ENCODE measurements at regions not wholly inside any gene's neighbourhood (a gene's known extent, or its start where the extent isn't known, plus 50 kb on each side); places are given as distances from the start of the nearest gene placed in this dataset.

GRCh38 chr9:18238254-18238653 is 235.7 kb upstream of the ADAMTSL1 start:
- FAIRE-seq, result peak; percentile 63
- peaks cover 1% of the 10 kb centered on the region for H3K9me3 Mint-ChIP-seq (ENCODE audit: unreplicated experiment)
- Histone ChIP-seq H3K79me2 (ENCODE audit: insufficient read depth, low read length) (no peaks in the 10 kb centered on the region), H3K4me3 (ENCODE audit: insufficient read depth, low read depth, low read length) (peak overlapping the region; percentile 15), H4K20me1 (ENCODE audit: insufficient read depth, low read length) (no peaks in the 10 kb centered on the region), H3K9ac (ENCODE audit: low read length) (peak overlapping the region; percentile 7), H3K27ac (ENCODE audit: low read depth, low read length) (peak overlapping the region; percentile 66), H3K4me2 (ENCODE audit: low read length) (peak overlapping the region; percentile 71), H2AFZ (ENCODE audit: low read depth, low read length) (peak overlapping the region; percentile 34), H3K4me1 (ENCODE audit: insufficient read depth, low read length) (peaks cover 16% of the 10 kb centered on the region), H3K9me3 (ENCODE audit: insufficient read depth, low read depth, low read length) (no peaks in the 10 kb centered on the region), H3K27me3 (ENCODE audit: insufficient read depth, low read length) (no peaks in the 10 kb centered on the region), H3K36me3 (ENCODE audit: insufficient read depth, low read length) (no peaks in the 10 kb centered on the region)
- H3K4me3 Mint-ChIP-seq (ENCODE audit: unreplicated experiment), result no peak overlapping the region
- no peaks in the 10 kb centered on the region for H3K36me3 Mint-ChIP-seq (ENCODE audit: low read depth, unreplicated experiment)
- peaks cover 11% of the 10 kb centered on the region for H3K4me1 Mint-ChIP-seq (ENCODE audit: low read depth, unreplicated experiment)
- peak overlapping the region; percentile 16 for H3K27ac Mint-ChIP-seq (ENCODE audit: unreplicated experiment)
- H3K27me3 Mint-ChIP-seq (ENCODE audit: low read depth, unreplicated experiment), result peaks cover 5% of the 10 kb centered on the region
- peak; percentile 69 for DNase-seq (ENCODE audit: low read depth)
- TF ChIP-seq CTCF (IDR thresholded peaks at IDR 0.05; ENCODE audit: insufficient read depth, low read depth, low read length), result no peak
- TF ChIP-seq EZH2 (IDR thresholded peaks at IDR 0.05; ENCODE audit: insufficient read depth, low read length), result no peak

DNA sequence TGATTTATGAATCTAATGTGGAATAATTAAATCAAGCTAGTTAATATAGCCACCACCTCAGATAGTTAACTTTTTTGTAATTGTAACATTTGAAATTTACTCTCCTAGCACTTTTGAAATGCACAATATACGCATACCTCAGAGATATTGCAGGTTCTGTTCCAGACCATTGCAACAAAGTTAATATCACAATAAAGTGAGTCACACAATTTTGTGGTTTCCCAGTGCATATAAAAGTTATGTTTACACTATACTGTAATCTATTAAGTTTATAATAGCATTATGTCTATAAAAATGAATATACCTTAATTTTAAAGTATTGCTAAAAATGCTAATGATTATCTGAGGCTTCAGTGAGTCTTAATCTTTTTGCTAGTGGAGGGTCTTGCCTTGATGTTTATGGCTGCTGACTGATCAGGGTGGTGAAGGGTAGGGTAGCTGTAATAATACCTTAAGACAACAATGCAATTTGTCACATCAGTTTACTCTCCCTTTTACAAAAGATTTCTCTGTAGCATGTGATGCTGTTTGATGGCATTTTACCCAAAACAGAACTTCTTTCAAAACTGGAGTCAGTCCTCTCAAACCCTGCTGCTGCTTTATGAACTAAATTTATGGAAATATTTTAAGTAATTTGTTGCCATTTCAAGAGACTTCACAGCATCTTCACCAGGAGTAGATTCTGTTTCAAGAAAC is 235.1 kb upstream of the ADAMTSL1 start:
- H3K4me1 Mint-ChIP-seq (ENCODE audit: low read depth, unreplicated experiment), result peaks cover 11% of the 10 kb centered on the region
- Histone ChIP-seq H3K9me3 (ENCODE audit: insufficient read depth, low read depth, low read length) (no peaks in the 10 kb centered on the region), H3K27me3 (ENCODE audit: insufficient read depth, low read length) (no peaks in the 10 kb centered on the region), H3K27ac (ENCODE audit: low read depth, low read length) (peak overlapping the region; percentile 66), H3K4me1 (ENCODE audit: insufficient read depth, low read length) (peaks cover 16% of the 10 kb centered on the region), H3K9ac (ENCODE audit: low read length) (peak overlapping the region; percentile 7), H3K4me2 (ENCODE audit: low read length) (peak overlapping the region; percentile 71), H2AFZ (ENCODE audit: low read depth, low read length) (no peak overlapping the region), H3K4me3 (ENCODE audit: insufficient read depth, low read depth, low read length) (no peak overlapping the region), H3K79me2 (ENCODE audit: insufficient read depth, low read length) (no peaks in the 10 kb centered on the region), H4K20me1 (ENCODE audit: insufficient read depth, low read length) (no peaks in the 10 kb centered on the region), H3K36me3 (ENCODE audit: insufficient read depth, low read length) (no peaks in the 10 kb centered on the region)
- H3K36me3 Mint-ChIP-seq (ENCODE audit: low read depth, unreplicated experiment), result no peaks in the 10 kb centered on the region
- peaks cover 4% of the 10 kb centered on the region for H3K9me3 Mint-ChIP-seq (ENCODE audit: unreplicated experiment)
- peak; percentile 56 for DNase-seq (ENCODE audit: low read depth)
- FAIRE-seq, result no peak
- H3K27me3 Mint-ChIP-seq (ENCODE audit: low read depth, unreplicated experiment), result peaks cover 2% of the 10 kb centered on the region
- no peak overlapping the region for H3K4me3 Mint-ChIP-seq (ENCODE audit: unreplicated experiment)
- H3K27ac Mint-ChIP-seq (ENCODE audit: unreplicated experiment), result no peak overlapping the region
- TF ChIP-seq CTCF (IDR thresholded peaks at IDR 0.05; ENCODE audit: insufficient read depth, low read depth, low read length), result no peak
- TF ChIP-seq EZH2 (IDR thresholded peaks at IDR 0.05; ENCODE audit: insufficient read depth, low read length), result no peak

- H3K9ac ChIP-seq (ENCODE audit: low read length), result no peak overlapping the region
- Mint-ChIP-seq H3K9me3 (ENCODE audit: unreplicated experiment) (peaks cover 7% of the 10 kb centered on the region), H3K4me1 (ENCODE audit: low read depth, unreplicated experiment) (peaks cover 11% of the 10 kb centered on the region), H3K27ac (ENCODE audit: unreplicated experiment) (no peak overlapping the region), H3K36me3 (ENCODE audit: low read depth, unreplicated experiment) (no peaks in the 10 kb centered on the region), H3K4me3 (ENCODE audit: unreplicated experiment) (no peak overlapping the region), H3K27me3 (ENCODE audit: low read depth, unreplicated experiment) (no peaks in the 10 kb centered on the region)
- no peaks in the 10 kb centered on the region for H3K9me3 ChIP-seq (ENCODE audit: insufficient read depth, low read depth, low read length)
- no peaks in the 10 kb centered on the region for H3K27me3 ChIP-seq (ENCODE audit: insufficient read depth, low read length)
- H3K36me3 ChIP-seq (ENCODE audit: insufficient read depth, low read length), result no peaks in the 10 kb centered on the region
- no peak overlapping the region for H3K4me2 ChIP-seq (ENCODE audit: low read length)
- H3K4me1 ChIP-seq (ENCODE audit: insufficient read depth, low read length), result peaks cover 16% of the 10 kb centered on the region
- H2AFZ ChIP-seq (ENCODE audit: low read depth, low read length), result no peak overlapping the region
- H4K20me1 ChIP-seq (ENCODE audit: insufficient read depth, low read length), result no peaks in the 10 kb centered on the region
- DNase-seq (ENCODE audit: low read depth), result no peak
- no peak overlapping the region for H3K27ac ChIP-seq (ENCODE audit: low read depth, low read length)
- TF ChIP-seq EZH2 (IDR thresholded peaks at IDR 0.05; ENCODE audit: insufficient read depth, low read length) (no peak), CTCF (IDR thresholded peaks at IDR 0.05; ENCODE audit: insufficient read depth, low read depth, low read length) (no peak)
- FAIRE-seq, result no peak
- H3K79me2 ChIP-seq (ENCODE audit: insufficient read depth, low read length), result no peaks in the 10 kb centered on the region
- H3K4me3 ChIP-seq (ENCODE audit: insufficient read depth, low read depth, low read length), result no peak overlapping the region
Observed at GRCh38 chr9:18240213-18240612, 233.7 kb upstream of the ADAMTSL1 start.

Measured in astrocyte (in vitro differentiated cells and primary cell).